Activated naive CD4-positive, alpha-beta T cell treated with anti-CD3 and anti-CD28 coated beads, Interleukin-2, amount 50 U/mL, for 72 hours (primary cell): ENCODE measurements at regions not wholly inside any gene's neighbourhood (a gene's known extent, or its start where the extent isn't known, plus 50 kb on each side); places are given as distances from the start of the nearest gene placed in this dataset.
"Not testable (repeated sequence)": the region's sequence is repeated elsewhere in the genome, so short reads cannot be mapped to it uniquely, and the experiment has no call there.

ENCODE experiments used
- ATAC-seq, 2 donors: fragments of 150-1000 bp; cut with Tn5 transposase; 2 replicates each; pipeline ENCODE4 v1.10.0; 2021; ENCODE audit warnings: mild to moderate bottlenecking in 2 of 2, moderate library complexity in 2 of 2
- DNase-seq, 2 donors: peaks; one replicate each; pipeline ENCODE4 v3.0.0; 2021 to 2022; ENCODE audit warnings: low spot score in 2 of 2
- H3K27ac Mint-ChIP-seq, 2 donors: one replicate each; pipeline ENCODE4 v1.8.0; 2022; ENCODE audit warnings: mild to moderate bottlenecking in 2 of 2, mixed read lengths in 2 of 2
- H3K36me3 Mint-ChIP-seq, 2 donors: one replicate each; pipeline ENCODE4 v1.8.0; 2022; ENCODE audit warnings: mixed read lengths in 2 of 2
- H3K9me3 Mint-ChIP-seq, 2 donors: one replicate each; pipeline ENCODE4 v1.8.0; 2022; ENCODE audit warnings: mixed read lengths in 2 of 2

- no peaks in the 10 kb centered on the region for H3K36me3 Mint-ChIP-seq
- DNase-seq (no peak), ATAC-seq (no peak)
- H3K27ac Mint-ChIP-seq, result no peak overlapping the region
- H3K9me3 Mint-ChIP-seq, result peaks cover 9 to 12% of the 10 kb centered on the region in 2 donors
Observed at GRCh38 chr7:19984231-19984632, 210.8 kb upstream of the TMEM196 start.

GRCh38 chr7:19982841-19983835 is 209.7 kb upstream of the TMEM196 start:
- H3K27ac Mint-ChIP-seq, result no peak overlapping the region
- ATAC-seq, result no peak
- H3K9me3 Mint-ChIP-seq, result peaks cover 12 to 15% of the 10 kb centered on the region in 2 donors
- no peaks in the 10 kb centered on the region for H3K36me3 Mint-ChIP-seq
- no peak for DNase-seq

DNA sequence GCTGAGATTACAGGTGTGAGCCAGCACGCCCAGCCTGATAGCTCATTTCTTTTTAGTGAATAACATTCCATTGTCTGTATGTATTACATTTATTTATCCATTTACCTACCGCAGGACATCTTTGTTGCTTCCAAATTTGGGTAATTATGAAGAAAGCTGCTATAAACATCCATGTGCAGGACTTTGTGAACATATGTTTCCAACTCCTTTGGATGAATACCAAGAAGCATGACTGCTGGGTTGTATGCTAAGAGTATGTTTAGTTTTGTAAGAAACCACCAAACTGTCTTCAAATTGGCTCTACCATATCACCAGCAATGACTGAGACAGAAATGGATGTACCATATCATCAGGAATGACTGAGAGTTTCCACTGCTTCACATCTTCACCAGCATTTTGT is 200.2 kb upstream of the TMEM196 start:
- no peak for DNase-seq
- no peaks in the 10 kb centered on the region for H3K36me3 Mint-ChIP-seq
- ATAC-seq, result no peak
- H3K27ac Mint-ChIP-seq, result no peak overlapping the region
- peaks cover 5 to 10% of the 10 kb centered on the region in 2 donors for H3K9me3 Mint-ChIP-seq

GRCh38 chr7:19972876-19973275 is 199.5 kb upstream of the TMEM196 start:
- DNase-seq (no peak), ATAC-seq (no peak)
- Mint-ChIP-seq H3K9me3 (peaks cover 5 to 7% of the 10 kb centered on the region in 2 donors), H3K27ac (no peak overlapping the region), H3K36me3 (no peaks in the 10 kb centered on the region)

GRCh38 chr7:19971956-19972355 is 198.5 kb upstream of the TMEM196 start:
- no peak overlapping the region for H3K27ac Mint-ChIP-seq
- peaks cover 4 to 5% of the 10 kb centered on the region in 2 donors for H3K9me3 Mint-ChIP-seq
- DNase-seq (no peak), ATAC-seq (no peak)
- H3K36me3 Mint-ChIP-seq, result no peaks in the 10 kb centered on the region

- no peak for DNase-seq
- ATAC-seq, result no peak
- no peaks in the 10 kb centered on the region for H3K36me3 Mint-ChIP-seq
- H3K9me3 Mint-ChIP-seq, result peaks cover 4 to 5% of the 10 kb centered on the region in 2 donors
- H3K27ac Mint-ChIP-seq, result no peak overlapping the region
Observed at GRCh38 chr7:19970514-19970913, 197.1 kb upstream of the TMEM196 start.

- ATAC-seq (no peak), DNase-seq (no peak)
- Mint-ChIP-seq H3K36me3 (no peaks in the 10 kb centered on the region), H3K9me3 (peaks cover 4 to 5% of the 10 kb centered on the region in 2 donors), H3K27ac (no peak overlapping the region)
Observed at GRCh38 chr7:19969859-19970493, 196.6 kb upstream of the TMEM196 start.

GRCh38 chr7:19964246-19964645 is 190.8 kb upstream of the TMEM196 start:
- DNase-seq (no peak), ATAC-seq (no peak)
- H3K27ac Mint-ChIP-seq, result no peak overlapping the region
- H3K36me3 Mint-ChIP-seq, result no peaks in the 10 kb centered on the region
- H3K9me3 Mint-ChIP-seq, result no peaks in the 10 kb centered on the region

DNA sequence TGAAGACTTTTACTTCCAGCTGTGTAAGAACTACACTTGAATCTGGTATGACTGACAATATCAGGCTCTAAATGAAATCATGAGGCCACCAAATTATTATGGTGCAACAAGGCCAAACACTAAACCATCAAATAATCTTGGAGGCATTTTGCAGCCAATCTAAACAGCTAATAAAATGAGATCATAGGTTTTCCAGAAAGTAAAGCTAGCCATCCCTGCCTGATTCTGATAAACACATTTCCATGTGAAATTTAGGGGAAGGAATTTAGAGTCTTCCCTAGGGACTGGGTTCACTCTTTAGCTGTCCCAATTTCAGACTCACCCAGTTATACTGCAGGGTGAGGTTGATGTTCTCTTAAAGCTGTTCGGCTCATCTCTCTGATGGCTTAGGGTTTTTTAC is 190.3 kb upstream of the TMEM196 start:
- no peaks in the 10 kb centered on the region for H3K9me3 Mint-ChIP-seq

GRCh38 chr7:19958309-19958896 is 185.0 kb upstream of the TMEM196 start:
- peaks cover 0 to 7% of the 10 kb centered on the region in 2 donors for H3K36me3 Mint-ChIP-seq
- peaks cover 1 to 5% of the 10 kb centered on the region in 2 donors for H3K9me3 Mint-ChIP-seq
- DNase-seq (no peak), ATAC-seq (no peak)
- no peak overlapping the region for H3K27ac Mint-ChIP-seq

More for the DNA sequence above, 190.3 kb upstream of the TMEM196 start:
- H3K36me3 Mint-ChIP-seq, result no peaks in the 10 kb centered on the region
- ATAC-seq, result no peak
- H3K27ac Mint-ChIP-seq, result no peak overlapping the region
- DNase-seq, result no peak

DNA sequence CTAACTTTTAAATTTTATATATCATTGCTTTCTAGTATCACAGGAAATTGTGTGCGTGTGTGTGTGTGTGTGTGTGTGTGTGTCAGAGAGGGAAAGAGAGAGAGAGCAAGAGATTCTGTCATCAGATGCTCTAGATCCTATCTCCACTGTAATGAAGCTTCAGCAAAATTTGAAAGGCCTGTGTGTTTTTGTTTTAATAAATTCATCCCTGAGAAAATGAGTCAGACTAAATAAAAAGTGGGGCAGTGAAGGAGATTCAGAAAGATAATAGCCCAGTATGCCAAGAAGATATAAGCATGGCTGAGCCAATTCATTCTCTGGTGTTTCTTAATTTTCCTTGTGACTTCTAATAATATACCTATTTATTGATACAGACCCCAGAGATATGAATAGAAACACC is 184.2 kb upstream of the TMEM196 start:
- Mint-ChIP-seq H3K27ac (no peak overlapping the region), H3K9me3 (peaks cover 5 to 8% of the 10 kb centered on the region in 2 donors), H3K36me3 (peaks cover 0 to 9% of the 10 kb centered on the region in 2 donors)
- no peak for DNase-seq
- ATAC-seq, result no peak

DNA sequence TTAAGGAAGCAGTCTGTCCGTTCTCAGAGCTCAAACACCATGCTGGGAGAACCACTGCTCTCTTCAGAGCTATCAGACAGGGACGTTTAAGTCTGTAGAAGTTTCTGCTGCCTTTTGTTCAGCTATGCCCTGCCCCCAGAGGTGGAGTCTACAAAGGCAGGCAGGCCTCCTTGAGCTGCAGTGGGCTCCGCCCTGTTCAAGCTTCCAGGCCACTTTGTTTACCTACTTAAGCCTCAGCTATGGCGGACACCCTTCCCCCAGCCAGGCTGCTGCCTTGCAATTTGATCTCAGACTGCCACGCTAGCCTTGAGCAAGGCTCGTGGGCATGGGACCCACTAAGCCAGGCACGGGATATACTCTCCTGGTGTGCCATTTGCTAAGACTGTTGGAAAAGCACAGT is 180.7 kb upstream of the TMEM196 start:
- not testable (repeated sequence) for DNase-seq, H3K27ac Mint-ChIP-seq, ATAC-seq
- peaks cover 0 to 18% of the 10 kb centered on the region in 2 donors for H3K36me3 Mint-ChIP-seq
- peaks cover 19 to 25% of the 10 kb centered on the region in 2 donors for H3K9me3 Mint-ChIP-seq

GRCh38 chr7:19953411-19953810 is 180.0 kb upstream of the TMEM196 start:
- not testable (repeated sequence) for H3K27ac Mint-ChIP-seq, ATAC-seq, DNase-seq
- Mint-ChIP-seq H3K9me3 (peaks cover 19 to 25% of the 10 kb centered on the region in 2 donors), H3K36me3 (peaks cover 4 to 18% of the 10 kb centered on the region in 2 donors)

DNA sequence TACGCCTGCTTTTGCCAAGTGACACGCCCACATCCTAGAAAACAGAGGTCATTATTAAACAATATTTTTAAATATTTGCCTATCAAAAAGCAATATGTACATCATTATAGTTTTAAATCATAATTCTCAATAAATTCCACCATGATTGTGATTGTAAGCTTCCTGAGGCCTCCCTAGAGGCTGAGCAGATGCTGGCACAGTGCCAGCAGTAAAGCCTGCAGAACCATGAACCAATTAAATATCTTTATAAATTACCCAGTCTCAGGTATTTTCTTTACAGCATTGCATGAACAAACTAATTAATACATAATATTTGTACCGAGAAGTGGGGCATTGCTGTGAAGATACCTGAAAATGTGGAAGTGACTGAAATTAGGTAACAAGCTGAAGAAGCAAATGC is 174.7 kb upstream of the TMEM196 start:
- DNase-seq (no peak), ATAC-seq (no peak)
- Mint-ChIP-seq H3K27ac (no peak overlapping the region), H3K36me3 (peaks cover 4 to 8% of the 10 kb centered on the region in 2 donors), H3K9me3 (peaks cover 15 to 21% of the 10 kb centered on the region in 2 donors)

DNA sequence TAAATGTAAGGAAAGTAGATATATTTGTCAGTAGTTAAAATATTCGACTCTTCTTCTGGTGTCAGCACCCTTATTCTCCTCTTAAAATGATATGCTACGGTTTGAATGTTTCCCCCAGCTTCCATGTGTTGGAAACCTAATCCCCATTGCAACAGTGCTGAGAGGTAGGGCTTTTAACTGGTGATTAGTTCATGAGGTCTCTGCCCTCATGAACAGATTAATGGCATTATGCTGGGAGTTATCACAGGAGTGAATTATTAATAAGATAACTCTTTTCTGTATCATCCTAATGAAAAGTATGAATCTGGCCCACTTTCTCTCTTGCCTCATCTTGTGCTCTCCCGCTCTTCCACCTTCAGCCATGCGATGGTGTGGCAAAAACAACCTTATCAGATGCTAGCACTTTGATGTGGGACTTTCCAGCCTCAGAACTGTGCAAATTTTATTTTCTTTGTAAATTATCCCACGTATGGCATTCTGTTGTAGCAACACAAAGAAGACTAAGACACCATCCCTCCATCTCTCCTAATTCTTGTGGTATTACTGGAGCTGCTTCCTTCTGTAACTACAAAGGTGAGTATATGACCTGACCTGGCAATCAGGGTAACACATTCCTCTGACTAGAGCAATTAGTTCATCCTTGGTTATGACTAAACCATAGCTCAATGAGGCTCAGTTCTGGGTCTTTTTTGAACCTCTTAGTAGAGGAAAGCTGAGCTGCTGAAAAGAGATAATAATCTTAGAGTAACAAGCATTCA is 171.1 kb upstream of the TMEM196 start:
- ATAC-seq (no peak), DNase-seq (no peak)
- Mint-ChIP-seq H3K9me3 (peaks cover 0 to 3% of the 10 kb centered on the region in 2 donors), H3K36me3 (peaks cover 0 to 4% of the 10 kb centered on the region in 2 donors), H3K27ac (no peak overlapping the region)

- H3K9me3 Mint-ChIP-seq, result peaks cover 5 to 9% of the 10 kb centered on the region in 2 donors
- no peak for ATAC-seq
Observed at GRCh38 chr7:19939746-19940145, 166.3 kb upstream of the TMEM196 start.

More at GRCh38 chr7:19939746-19940145, 166.3 kb upstream of the TMEM196 start:
- Mint-ChIP-seq H3K36me3 (peaks cover 0 to 11% of the 10 kb centered on the region in 2 donors), H3K27ac (no peak overlapping the region)
- DNase-seq, result no peak
